Psoas muscle (tissue), 7 donors: ENCODE measurements at regions not wholly inside any gene's neighbourhood (a gene's known extent, or its start where the extent isn't known, plus 50 kb on each side); places are given as distances from the start of the nearest gene placed in this dataset.
A peak's percentile ranks its signal among the peaks of the same experiment; 100 is the strongest.

Experiments
- ATAC-seq, 4 donors: fragments of 200-7000 bp; cut with Tn5 transposase; one replicate each; pipeline ENCODE4 v1.9.1; 2020; ENCODE audit warnings: moderate library complexity in 3 of 4, mild to moderate bottlenecking in 2 of 4
- DNase-seq, 2 donors: peaks; one replicate each; pipeline ENCODE4 v3.0.0-alpha.2; 2020
- H3K27ac ChIP-seq: fragments of 200-600 bp; one replicate; pipeline ENCODE4 v1.8.0; 2022
- H3K27me3 ChIP-seq, 3 donors: fragments of 200-600 bp in 1 of 3; one replicate each; pipeline versions ENCODE4 v1.6.1 to v1.8.0; 2013 to 2022; ENCODE audit warnings: low read length in 2 of 3, mild to moderate bottlenecking in 2 of 3, moderate library complexity in 1 of 3; ENCODE audit not compliant: insufficient read depth in 3 of 3
- H3K36me3 ChIP-seq, 2 donors: fragments of 200-600 bp in 1 of 2; one replicate each; pipeline versions ENCODE4 v1.6.1 to v1.8.0; 2013 to 2022; ENCODE audit warnings: low read depth in 1 of 2, mild to moderate bottlenecking in 1 of 2, moderate library complexity in 1 of 2; ENCODE audit not compliant: insufficient read depth in 1 of 2
- H3K4me1 ChIP-seq: fragments of 200-600 bp; one replicate; pipeline ENCODE4 v1.8.0; 2022
- H3K4me3 ChIP-seq: fragments of 200-600 bp; one replicate; pipeline ENCODE4 v1.8.0; 2022; ENCODE audit warnings: mild to moderate bottlenecking
- H3K9me3 ChIP-seq: fragments of 200-600 bp; one replicate; pipeline ENCODE4 v1.8.0; 2022
- WGBS, 3 donors: extraction: QIAGEN DNeasy Blood & Tissue Kit; methylation state at CpG; one replicate each; pipeline versions ENCODE4 v1.1.6 to v1.1.7; 2013; 5-methylcytosine and 5-hydroxymethylcytosine counted together
- intact Hi-C, 2 donors: fragments of 100-400 bp; cut with DNase I; formaldehyde crosslinking; loops; one replicate each; pipeline versions ENCODE4 v1.11.0 to v1.14.2; 2022
- TF ChIP-seq, protein P1 (sequence below): fragments of 200-600 bp; IDR thresholded peaks from one replicate; pipeline ENCODE4 v1.8.0; 2022; ENCODE audit warnings: antibody characterized with exemption
- donor health status: healthy with polysubstance abuse.
- donor health status: DM: no; HTN: no; CAD: no; lungs with moderate emphysema.
- donor health status: Bipolar disorder and iron deficiency.
- donor health status: healthy.
- donor health status: DM: yes; HTN: yes; CAD: no.
- donor health status: DM: no; HTN: no; CAD: no.
- donor health status: DM: yes; HTN: yes; CAD: no.

DNA sequence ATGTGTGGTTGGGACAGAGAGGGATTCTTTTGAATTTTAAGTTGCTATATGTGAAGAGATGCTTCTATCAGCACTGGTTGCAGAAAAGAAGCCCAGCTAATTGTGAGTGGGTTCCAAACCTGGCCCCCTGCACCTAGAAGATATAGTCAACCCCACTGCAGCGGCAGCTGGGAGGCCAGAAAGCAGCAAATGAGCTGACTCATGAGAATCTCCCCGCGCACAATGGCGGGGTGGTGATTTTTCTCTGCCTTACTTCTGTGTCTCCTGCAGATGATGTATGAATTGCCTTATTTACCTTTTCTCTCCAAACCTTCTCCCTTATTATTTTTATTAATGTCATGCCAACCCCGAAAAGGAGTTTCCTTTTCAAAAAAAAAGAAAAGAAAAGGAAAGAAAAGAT is 89.7 kb downstream of the MAF start:
- H3K9me3 ChIP-seq = no peaks in the 10 kb centered on the region
- intact Hi-C loops = no loop called here
- no peak overlapping the region for H3K27ac ChIP-seq
- 91 to 94% (median 93%) methylated on average over 5 of the region's 5 CpGs for WGBS, 3 donors
- H3K27me3 ChIP-seq = no peaks in the 10 kb centered on the region
- peaks cover 17% of the 10 kb centered on the region for H3K4me1 ChIP-seq
- DNase-seq (no peak), ATAC-seq (no peak)
- no peak overlapping the region for H3K4me3 ChIP-seq
- TF ChIP-seq, protein P1, sequence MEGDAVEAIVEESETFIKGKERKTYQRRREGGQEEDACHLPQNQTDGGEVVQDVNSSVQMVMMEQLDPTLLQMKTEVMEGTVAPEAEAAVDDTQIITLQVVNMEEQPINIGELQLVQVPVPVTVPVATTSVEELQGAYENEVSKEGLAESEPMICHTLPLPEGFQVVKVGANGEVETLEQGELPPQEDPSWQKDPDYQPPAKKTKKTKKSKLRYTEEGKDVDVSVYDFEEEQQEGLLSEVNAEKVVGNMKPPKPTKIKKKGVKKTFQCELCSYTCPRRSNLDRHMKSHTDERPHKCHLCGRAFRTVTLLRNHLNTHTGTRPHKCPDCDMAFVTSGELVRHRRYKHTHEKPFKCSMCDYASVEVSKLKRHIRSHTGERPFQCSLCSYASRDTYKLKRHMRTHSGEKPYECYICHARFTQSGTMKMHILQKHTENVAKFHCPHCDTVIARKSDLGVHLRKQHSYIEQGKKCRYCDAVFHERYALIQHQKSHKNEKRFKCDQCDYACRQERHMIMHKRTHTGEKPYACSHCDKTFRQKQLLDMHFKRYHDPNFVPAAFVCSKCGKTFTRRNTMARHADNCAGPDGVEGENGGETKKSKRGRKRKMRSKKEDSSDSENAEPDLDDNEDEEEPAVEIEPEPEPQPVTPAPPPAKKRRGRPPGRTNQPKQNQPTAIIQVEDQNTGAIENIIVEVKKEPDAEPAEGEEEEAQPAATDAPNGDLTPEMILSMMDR = no peak
- H3K36me3 ChIP-seq = no peaks in the 10 kb centered on the region

DNA sequence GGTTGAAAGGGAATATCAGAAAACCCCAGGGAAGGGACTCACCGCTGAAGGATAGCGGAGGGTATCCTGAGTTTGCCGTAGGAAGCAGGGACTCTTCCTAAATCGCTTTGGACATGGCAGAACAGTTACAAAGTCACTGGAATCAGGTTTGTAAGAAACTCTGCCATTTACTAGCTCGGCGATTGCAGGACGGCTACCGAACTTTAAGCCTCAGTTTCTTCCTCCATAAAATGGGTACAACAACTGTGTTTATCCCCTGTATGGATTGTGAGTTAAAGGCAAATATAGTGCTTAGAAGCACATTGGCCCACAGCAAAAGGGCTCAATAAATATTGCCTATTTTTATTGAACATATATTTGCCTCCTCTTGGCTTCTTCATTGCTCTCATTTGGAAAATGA is 90.6 kb downstream of the MAF start:
- 93 to 96% (median 93%) methylated on average over 8 of the region's 8 CpGs for WGBS, 3 donors
- intact Hi-C loops = no loop called here
- no peaks in the 10 kb centered on the region for H3K9me3 ChIP-seq
- H3K4me3 ChIP-seq = no peak overlapping the region
- H3K27me3 ChIP-seq = no peaks in the 10 kb centered on the region
- peaks cover 17% of the 10 kb centered on the region for H3K4me1 ChIP-seq
- TF ChIP-seq, protein P1 = no peak
- no peak for DNase-seq
- ATAC-seq = no peak
- H3K27ac ChIP-seq = peak overlapping the region; percentile 51
- H3K36me3 ChIP-seq = no peaks in the 10 kb centered on the region

DNA sequence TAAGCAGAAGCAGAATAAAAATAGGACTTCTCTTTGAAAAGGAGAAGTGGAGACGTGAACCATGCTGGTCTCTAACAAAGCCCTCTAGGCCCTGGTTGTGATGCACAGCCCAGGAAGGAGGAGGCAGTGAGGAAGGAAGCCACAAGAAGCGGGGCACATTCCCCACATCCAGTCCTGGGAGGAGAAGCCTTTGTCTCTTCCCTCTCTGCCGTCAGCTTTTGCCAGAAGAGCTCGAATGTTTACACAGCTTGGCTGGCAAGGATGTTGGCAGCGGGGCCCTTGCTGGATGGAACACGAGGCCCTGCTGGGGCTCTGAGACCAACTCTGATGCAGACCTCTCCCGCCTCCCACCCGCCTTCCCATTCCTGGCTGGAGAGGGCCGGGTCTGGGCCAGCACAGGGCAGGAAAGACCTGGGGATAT is 91.3 kb downstream of the MAF start:
- Histone ChIP-seq H3K27me3 (no peaks in the 10 kb centered on the region), H3K4me1 (peaks cover 17% of the 10 kb centered on the region), H3K36me3 (no peaks in the 10 kb centered on the region), H3K9me3 (no peaks in the 10 kb centered on the region), H3K27ac (peak overlapping the region; percentile 51), H3K4me3 (no peak overlapping the region)
- ATAC-seq (peak; percentile 39 to 86 (median 66)), DNase-seq (peak; percentile 22 to 76)
- 13 to 25% (median 17%) methylated on average over 8 to 9 of the region's 9 CpGs for WGBS, 3 donors
- intact Hi-C loops = no loop called here
- TF ChIP-seq, protein P1 = no peak

DNA sequence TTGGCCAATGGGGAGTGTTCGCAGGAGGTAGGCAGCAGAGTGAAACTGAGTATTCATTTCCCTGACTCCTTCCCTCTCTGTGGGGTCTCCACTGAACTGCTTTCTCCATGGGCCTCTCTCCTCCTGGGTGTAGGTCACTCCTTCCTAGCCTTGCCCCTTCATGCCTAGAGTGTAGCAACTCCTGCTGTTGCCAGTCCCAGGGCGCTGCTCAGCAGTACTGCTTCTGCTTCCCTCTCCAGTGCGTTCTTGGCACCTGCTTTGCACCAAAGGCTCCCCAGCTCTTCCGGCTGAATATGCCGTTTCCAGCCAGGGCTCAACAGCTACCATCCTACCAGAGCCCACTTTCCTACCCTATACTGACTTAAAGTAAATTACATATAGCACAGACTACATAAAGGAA is 92.2 kb downstream of the MAF start:
- Histone ChIP-seq H3K9me3 (no peaks in the 10 kb centered on the region), H3K4me1 (peaks cover 17% of the 10 kb centered on the region), H3K36me3 (no peaks in the 10 kb centered on the region), H3K27ac (no peak overlapping the region), H3K4me3 (no peak overlapping the region), H3K27me3 (no peaks in the 10 kb centered on the region)
- intact Hi-C loops = no loop called here
- ATAC-seq (peak in 3 of 4 donors; percentile 38 to 66 (median 64)), DNase-seq (no peak)
- TF ChIP-seq, protein P1 = no peak
- 59 to 71% (median 65%) methylated on average over 5 of the region's 5 CpGs for WGBS, 3 donors

DNA sequence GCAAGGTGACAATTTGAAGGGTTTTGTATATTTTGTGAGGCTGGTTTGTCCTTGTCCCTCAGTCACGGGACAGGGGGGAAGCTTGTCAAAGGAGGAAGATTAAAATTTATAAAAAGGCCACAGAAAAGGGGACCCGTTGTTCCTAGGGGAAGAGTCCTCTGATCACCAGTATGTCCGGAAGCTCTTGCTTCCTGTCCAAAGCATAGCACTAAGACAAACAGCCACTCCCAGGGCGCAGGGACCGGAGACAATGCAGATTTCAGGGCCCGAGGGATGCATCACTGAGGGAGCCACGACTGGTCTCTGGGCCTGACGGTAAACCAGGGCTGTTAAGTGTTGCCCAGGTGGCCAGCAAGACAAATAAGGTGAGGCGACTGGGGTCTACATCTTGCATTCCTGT is 95.2 kb downstream of the MAF start:
- TF ChIP-seq, protein P1 = no peak
- peak; percentile 22 to 53 for DNase-seq
- Histone ChIP-seq H3K27ac (no peak overlapping the region), H3K27me3 (no peaks in the 10 kb centered on the region), H3K4me1 (peaks cover 17% of the 10 kb centered on the region), H3K36me3 (no peaks in the 10 kb centered on the region), H3K9me3 (no peaks in the 10 kb centered on the region), H3K4me3 (peak overlapping the region; percentile 18)
- ATAC-seq = no peak
- intact Hi-C loops = no loop called here
- WGBS, 3 donors = 70 to 78% (median 75%) methylated on average over 9 of the region's 9 CpGs
